ENCODE measurements at regions not wholly inside any gene's neighbourhood (a gene's known extent, or its start where the extent isn't known, plus 50 kb on each side); places are given as distances from the start of the nearest gene placed in this dataset.

DNA sequence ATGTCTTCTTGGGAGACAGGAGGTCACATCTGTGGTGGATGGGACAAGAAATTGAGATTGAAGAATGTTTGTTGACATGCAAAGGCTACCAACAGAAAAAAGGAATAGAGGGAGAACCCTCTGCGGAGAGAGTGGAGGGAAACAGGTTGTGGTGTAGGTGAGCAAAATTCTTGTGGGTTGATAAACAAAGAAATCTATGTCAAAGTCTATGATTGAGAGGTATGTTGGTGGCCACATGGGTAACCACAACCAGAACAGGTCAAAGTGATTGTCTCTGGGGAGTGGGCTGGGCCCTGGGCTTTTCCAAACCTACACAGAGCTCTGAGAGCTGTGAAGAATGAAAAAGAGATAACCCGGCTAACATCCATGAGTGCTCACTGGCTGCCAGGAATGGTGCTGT is 62.8 kb upstream of the NCK2 start:
- Histone ChIP-seq H3K4me1 (ENCODE audit: control insufficient read depth in 1 of 2, insufficient read depth in 2 of 2, low read length in 2 of 2) (no peaks in the 10 kb centered on the region), H3K36me3 (ENCODE audit: control insufficient read depth in 1 of 2, insufficient read depth in 2 of 2, low read length in 2 of 2) (no peaks in the 10 kb centered on the region), H4K20me1 (ENCODE audit: insufficient read depth) (no peaks in the 10 kb centered on the region), H2AFZ (ENCODE audit: low read depth, low read length, poor library complexity, severe bottlenecking) (no peak overlapping the region), H3K4me2 (ENCODE audit: low read length) (no peak overlapping the region), H3K9ac (ENCODE audit: low read length) (no peak overlapping the region), H3K27ac (ENCODE audit: low read depth, low read length) (no peak overlapping the region), H3K9me3 (ENCODE audit: control insufficient read depth in 1 of 2, insufficient read depth in 1 of 2, low read depth in 1 of 2, low read length in 2 of 2) (no peaks in the 10 kb centered on the region), H3K79me2 (ENCODE audit: insufficient read depth, low read length) (no peaks in the 10 kb centered on the region), H3K9me2 (ENCODE audit: insufficient read depth) (no peaks in the 10 kb centered on the region), H3K4me3 (replicated peaks in 1 of 2; ENCODE audit: low read depth in 1 of 2, low read length in 2 of 2) (no peak overlapping the region), H3K27me3 (ENCODE audit: insufficient read depth, low read length) (peaks cover 49% of the 10 kb centered on the region)
- intact Hi-C loops (cut with micrococcal nuclease) = no loop called here
- no peak for TF ChIP-seq EZH2 (IDR thresholded peaks at IDR 0.05)
- no peak for TF ChIP-seq POLR2A (IDR thresholded peaks at IDR 0.05; ENCODE audit: borderline replicate concordance, extremely low read depth, insufficient read depth, insufficient read length)
- TF ChIP-seq, protein P1, sequence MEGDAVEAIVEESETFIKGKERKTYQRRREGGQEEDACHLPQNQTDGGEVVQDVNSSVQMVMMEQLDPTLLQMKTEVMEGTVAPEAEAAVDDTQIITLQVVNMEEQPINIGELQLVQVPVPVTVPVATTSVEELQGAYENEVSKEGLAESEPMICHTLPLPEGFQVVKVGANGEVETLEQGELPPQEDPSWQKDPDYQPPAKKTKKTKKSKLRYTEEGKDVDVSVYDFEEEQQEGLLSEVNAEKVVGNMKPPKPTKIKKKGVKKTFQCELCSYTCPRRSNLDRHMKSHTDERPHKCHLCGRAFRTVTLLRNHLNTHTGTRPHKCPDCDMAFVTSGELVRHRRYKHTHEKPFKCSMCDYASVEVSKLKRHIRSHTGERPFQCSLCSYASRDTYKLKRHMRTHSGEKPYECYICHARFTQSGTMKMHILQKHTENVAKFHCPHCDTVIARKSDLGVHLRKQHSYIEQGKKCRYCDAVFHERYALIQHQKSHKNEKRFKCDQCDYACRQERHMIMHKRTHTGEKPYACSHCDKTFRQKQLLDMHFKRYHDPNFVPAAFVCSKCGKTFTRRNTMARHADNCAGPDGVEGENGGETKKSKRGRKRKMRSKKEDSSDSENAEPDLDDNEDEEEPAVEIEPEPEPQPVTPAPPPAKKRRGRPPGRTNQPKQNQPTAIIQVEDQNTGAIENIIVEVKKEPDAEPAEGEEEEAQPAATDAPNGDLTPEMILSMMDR (IDR thresholded peaks at IDR 0.05 in 2 of 3, conservative IDR thresholded peaks at IDR 0.05 in 1 of 3; ENCODE audit: borderline replicate concordance in 1 of 3, insufficient read depth in 1 of 3, low read depth in 2 of 3, low read length in 2 of 3) = no peak
- no peak for TF ChIP-seq POLR2AphosphoS5 (IDR thresholded peaks at IDR 0.05; ENCODE audit: low read depth, low read length)
- no peak for TF ChIP-seq CEBPB (IDR thresholded peaks at IDR 0.05; ENCODE audit: low read depth)
- TF ChIP-seq CBX3 (IDR thresholded peaks at IDR 0.05; ENCODE audit: low read depth) = no peak
- TF ChIP-seq EZH2phosphoT487 (IDR thresholded peaks at IDR 0.05; ENCODE audit: borderline replicate concordance) = no peak
- POLR2A ChIA-PET = no interaction called here
- BruUV-seq (replicated peaks) = no TSS peak
- RAD21 ChIA-PET (ENCODE audit: low non-redundant PET in 1 of 2, low total read pairs in 2 of 2, uncharacterized antibody in 2 of 2, unreplicated experiment in 2 of 2) = no interaction called here
- DNase-seq (ENCODE audit: low read depth, low spot score) (no peak), ATAC-seq (no peak)
- CTCF ChIA-PET = no interaction called here

DNA sequence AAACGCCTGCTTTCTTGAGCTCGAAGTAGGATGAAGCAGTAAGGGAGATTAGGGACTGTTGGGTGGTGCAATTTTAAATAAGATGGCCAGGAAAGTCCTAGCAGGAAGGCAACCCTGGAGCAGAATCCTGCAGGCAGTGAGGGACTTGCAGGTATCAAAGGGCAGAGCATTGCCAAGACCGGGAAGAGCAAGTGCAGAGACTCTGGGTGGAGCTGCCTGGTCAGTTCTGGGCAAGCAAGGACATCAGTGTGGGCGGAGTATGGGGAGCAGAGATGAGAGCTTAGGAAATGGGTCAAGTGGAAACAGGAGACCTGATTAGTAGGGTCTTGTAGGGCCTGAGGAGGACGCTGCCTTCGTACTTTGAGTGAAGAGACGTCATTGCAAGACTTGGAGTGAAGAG is 64.4 kb upstream of the NCK2 start:
- Histone ChIP-seq H2AFZ (ENCODE audit: low read depth, low read length, poor library complexity, severe bottlenecking) (no peak overlapping the region), H3K4me3 (replicated peaks in 1 of 2; ENCODE audit: low read depth in 1 of 2, low read length in 2 of 2) (no peak overlapping the region), H3K4me2 (ENCODE audit: low read length) (no peak overlapping the region), H3K27me3 (ENCODE audit: insufficient read depth, low read length) (peaks cover 61% of the 10 kb centered on the region), H3K9me2 (ENCODE audit: insufficient read depth) (no peaks in the 10 kb centered on the region), H3K9me3 (ENCODE audit: control insufficient read depth in 1 of 2, insufficient read depth in 1 of 2, low read depth in 1 of 2, low read length in 2 of 2) (no peaks in the 10 kb centered on the region), H3K36me3 (ENCODE audit: control insufficient read depth in 1 of 2, insufficient read depth in 2 of 2, low read length in 2 of 2) (no peaks in the 10 kb centered on the region), H3K4me1 (ENCODE audit: control insufficient read depth in 1 of 2, insufficient read depth in 2 of 2, low read length in 2 of 2) (no peaks in the 10 kb centered on the region), H3K27ac (ENCODE audit: low read depth, low read length) (no peak overlapping the region), H3K79me2 (ENCODE audit: insufficient read depth, low read length) (no peaks in the 10 kb centered on the region), H4K20me1 (ENCODE audit: insufficient read depth) (no peaks in the 10 kb centered on the region), H3K9ac (ENCODE audit: low read length) (no peak overlapping the region)
- DNase-seq (ENCODE audit: low read depth, low spot score) (no peak), ATAC-seq (no peak)
- intact Hi-C loops (cut with micrococcal nuclease) = no loop called here
- ChIA-PET RAD21 (ENCODE audit: low non-redundant PET in 1 of 2, low total read pairs in 2 of 2, uncharacterized antibody in 2 of 2, unreplicated experiment in 2 of 2) (no interaction called here), POLR2A (no interaction called here), CTCF (no interaction called here)
- TF ChIP-seq EZH2 (IDR thresholded peaks at IDR 0.05) (no peak), SP1 (IDR thresholded peaks at IDR 0.05; ENCODE audit: low read depth) (no peak), SRF (IDR thresholded peaks at IDR 0.05; ENCODE audit: low read depth) (no peak), ELF1 (IDR thresholded peaks at IDR 0.05; ENCODE audit: borderline replicate concordance, low read depth) (no peak), RAD21 (IDR thresholded peaks at IDR 0.05; ENCODE audit: low read depth) (no peak), ZNF274 (IDR thresholded peaks at IDR 0.05; ENCODE audit: low read depth, low read length) (no peak)
- TF ChIP-seq, protein P2, sequence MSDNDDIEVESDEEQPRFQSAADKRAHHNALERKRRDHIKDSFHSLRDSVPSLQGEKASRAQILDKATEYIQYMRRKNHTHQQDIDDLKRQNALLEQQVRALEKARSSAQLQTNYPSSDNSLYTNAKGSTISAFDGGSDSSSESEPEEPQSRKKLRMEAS (IDR thresholded peaks at IDR 0.05) = no peak
- BruUV-seq (replicated peaks) = no TSS peak

All from HCT116 (cell line).